Breast epithelium (tissue), 3 donors: ENCODE measurements at regions not wholly inside any gene's neighbourhood (a gene's known extent, or its start where the extent isn't known, plus 50 kb on each side); places are given as distances from the start of the nearest gene placed in this dataset.

Experiments used
- CTCF ChIP-seq, 3 donors: fragments of 450-650 bp; IDR thresholded peaks; one replicate each; pipeline ENCODE4 v1.5.1; 2016 to 2017; ENCODE audit warnings: antibody characterized with exemption in 3 of 3, mild to moderate bottlenecking in 3 of 3, moderate library complexity in 3 of 3
- POLR2A ChIP-seq: fragments of 450-650 bp; IDR thresholded peaks from one replicate; pipeline ENCODE4 v1.6.1; 2016; ENCODE audit warnings: antibody characterized with exemption, mild to moderate bottlenecking, moderate library complexity
- POLR2AphosphoS5 ChIP-seq, 3 donors: sonication (generic); formaldehyde crosslinking; IDR thresholded peaks; one replicate each; pipeline ENCODE4 v1.6.1; 2017; ENCODE audit warnings: antibody characterized with exemption in 3 of 3

- TF ChIP-seq POLR2A (no peak), CTCF (IDR thresholded peaks at IDR 0.05) (no peak), POLR2AphosphoS5 (IDR thresholded peaks at IDR 0.05) (no peak)
Measured at GRCh38 chrX:9372866-9373265, 92.0 kb upstream of the TBL1X start.
